DND-41 (cell line): ENCODE measurements at regions not wholly inside any gene's neighbourhood (a gene's known extent, or its start where the extent isn't known, plus 50 kb on each side); places are given as distances from the start of the nearest gene placed in this dataset.

Source experiments
- ATAC-seq: fragments of 200-7000 bp; cut with Tn5 transposase; 3 replicates; pipeline ENCODE4 v1.9.1; 2021; ENCODE audit warnings: low read depth; ENCODE audit not compliant: insufficient read depth
- DNase-seq: peaks from one replicate; pipeline ENCODE4 v3.0.0-alpha.2; 2020
- H2AFZ ChIP-seq: 2 replicates; pipeline ENCODE4 v1.6.0; 2012; ENCODE audit warnings: low read depth, low read length
- H3K27ac ChIP-seq: 2 replicates; pipeline ENCODE4 v1.5.1; 2012; ENCODE audit warnings: low read length, inconsistent platforms
- H3K27me3 ChIP-seq: fragments of 200-600 bp; sonication (generic); 2 replicates; pipeline ENCODE4 v1.6.0; 2012; ENCODE audit warnings: low read length, mild to moderate bottlenecking, inconsistent platforms; ENCODE audit not compliant: insufficient read depth, poor library complexity
- H3K36me3 ChIP-seq: 2 replicates; pipeline ENCODE4 v1.5.1; 2012; ENCODE audit warnings: low read length, inconsistent platforms; ENCODE audit not compliant: insufficient read depth
- H3K4me1 ChIP-seq: 2 replicates; pipeline ENCODE4 v1.5.1; 2012; ENCODE audit warnings: mild to moderate bottlenecking, low read length; ENCODE audit not compliant: insufficient read depth
- H3K4me2 ChIP-seq: 2 replicates; pipeline ENCODE4 v1.6.0; 2012; ENCODE audit warnings: mild to moderate bottlenecking, moderate library complexity, low read length, inconsistent platforms; ENCODE audit not compliant: insufficient read depth
- H3K4me3 ChIP-seq, 2 experiments: fragments of 200-600 bp in 1 of 2; shearing (Covaris generic) in 1 of 2; 2 replicates each; pipeline ENCODE4 v1.5.1; 2012 to 2016; ENCODE audit warnings: inconsistent platforms in 2 of 2, low read length in 2 of 2, mild to moderate bottlenecking in 2 of 2, low read depth in 1 of 2, moderate library complexity in 1 of 2
- H3K79me2 ChIP-seq: 2 replicates; pipeline ENCODE4 v1.6.0; 2012; ENCODE audit warnings: low read length, inconsistent platforms; ENCODE audit not compliant: insufficient read depth
- H3K9ac ChIP-seq: 2 replicates; pipeline ENCODE4 v1.6.0; 2012; ENCODE audit warnings: low read depth, mild to moderate bottlenecking, inconsistent platforms, low read length, moderate library complexity
- H3K9me3 ChIP-seq: 2 replicates; pipeline ENCODE4 v1.5.1; 2012; ENCODE audit warnings: low read length, moderate library complexity, mild to moderate bottlenecking, inconsistent platforms; ENCODE audit not compliant: insufficient read depth, severe bottlenecking
- H4K20me1 ChIP-seq: 2 replicates; pipeline ENCODE4 v1.6.0; 2012; ENCODE audit warnings: low read length; ENCODE audit not compliant: insufficient read depth
- CTCF ChIP-seq: IDR thresholded peaks from 2 replicates; pipeline ENCODE4 v1.5.1; 2012; ENCODE audit warnings: borderline replicate concordance, low read length, moderate library complexity, mild to moderate bottlenecking; ENCODE audit not compliant: poor library complexity, severe bottlenecking; ENCODE audit errors: extremely low read depth
- EZH2 ChIP-seq: IDR thresholded peaks from 3 replicates; pipeline ENCODE4 v1.6.1; 2012; ENCODE audit warnings: borderline replicate concordance, low read depth, mild to moderate bottlenecking, moderate library complexity, low read length, inconsistent platforms; ENCODE audit not compliant: severe bottlenecking

- Histone ChIP-seq H3K9ac (no peak overlapping the region), H3K4me2 (no peak overlapping the region), H3K9me3 (no peaks in the 10 kb centered on the region), H3K27ac (no peak overlapping the region), H3K4me1 (no peaks in the 10 kb centered on the region), H3K4me3 (no peak overlapping the region), H4K20me1 (no peaks in the 10 kb centered on the region), H3K27me3 (no peaks in the 10 kb centered on the region), H3K36me3 (no peaks in the 10 kb centered on the region), H2AFZ (no peak overlapping the region), H3K79me2 (no peaks in the 10 kb centered on the region)
- no peak for ATAC-seq
- DNase-seq, result no peak
- TF ChIP-seq EZH2 (no peak), CTCF (no peak)
Measured at GRCh38 chr4:110396963-110397362, 79.0 kb upstream of the ENPEP start.

GRCh38 chr4:110395421-110395820 lies 80.5 kb upstream of the ENPEP start:
- Histone ChIP-seq H2AFZ (no peak overlapping the region), H3K4me2 (no peak overlapping the region), H4K20me1 (no peaks in the 10 kb centered on the region), H3K27ac (no peak overlapping the region), H3K4me1 (no peaks in the 10 kb centered on the region), H3K27me3 (no peaks in the 10 kb centered on the region), H3K9ac (no peak overlapping the region), H3K79me2 (no peaks in the 10 kb centered on the region), H3K9me3 (no peaks in the 10 kb centered on the region), H3K4me3 (no peak overlapping the region), H3K36me3 (no peaks in the 10 kb centered on the region)
- no peak for DNase-seq
- TF ChIP-seq CTCF, result no peak
- no peak for TF ChIP-seq EZH2
- ATAC-seq, result no peak

GRCh38 chr4:110394871-110395270 lies 81.1 kb upstream of the ENPEP start:
- Histone ChIP-seq H3K27ac (no peak overlapping the region), H3K36me3 (no peaks in the 10 kb centered on the region), H3K4me3 (no peak overlapping the region), H3K79me2 (no peaks in the 10 kb centered on the region), H3K9me3 (no peaks in the 10 kb centered on the region), H2AFZ (no peak overlapping the region), H3K9ac (no peak overlapping the region), H3K27me3 (no peaks in the 10 kb centered on the region), H4K20me1 (no peaks in the 10 kb centered on the region), H3K4me1 (no peaks in the 10 kb centered on the region), H3K4me2 (no peak overlapping the region)
- DNase-seq (no peak), ATAC-seq (no peak)
- TF ChIP-seq EZH2 (no peak), CTCF (no peak)

- no peaks in the 10 kb centered on the region for H4K20me1 ChIP-seq
- H3K9ac ChIP-seq, result no peak overlapping the region
- ATAC-seq (no peak), DNase-seq (no peak)
- TF ChIP-seq EZH2, result no peak
- no peak for TF ChIP-seq CTCF
- H3K4me2 ChIP-seq, result no peak overlapping the region
- no peaks in the 10 kb centered on the region for H3K27me3 ChIP-seq
- H3K27ac ChIP-seq, result no peak overlapping the region
- H3K4me1 ChIP-seq, result no peaks in the 10 kb centered on the region
- H3K9me3 ChIP-seq, result peaks cover 6% of the 10 kb centered on the region
- no peaks in the 10 kb centered on the region for H3K36me3 ChIP-seq
- H3K4me3 ChIP-seq, result no peak overlapping the region
- H3K79me2 ChIP-seq, result no peaks in the 10 kb centered on the region
- H2AFZ ChIP-seq, result no peak overlapping the region
Measured at GRCh38 chr4:110381784-110382183, 94.2 kb upstream of the ENPEP start.
